Gastrocnemius medialis (tissue), 4 donors: ENCODE measurements at regions not wholly inside any gene's neighbourhood (a gene's known extent, or its start where the extent isn't known, plus 50 kb on each side); places are given as distances from the start of the nearest gene placed in this dataset.

Experiments
- CTCF ChIP-seq, 5 experiments: fragments of 450-650 bp in 3 of 5; fragments of 200-600 bp in 2 of 5; sonication (generic) in 2 of 5; IDR thresholded peaks in 4 of 5; conservative IDR thresholded peaks in 1 of 5; 1 replicate in 4 of 5; 2 replicates in 1 of 5; pipeline ENCODE4 v1.5.1; 2016 to 2019; ENCODE audit warnings: antibody characterized with exemption in 5 of 5, mild to moderate bottlenecking in 3 of 5, moderate library complexity in 3 of 5
- POLR2A ChIP-seq, 2 donors: fragments of 450-650 bp; IDR thresholded peaks; one replicate each; pipeline ENCODE4 v1.6.1; 2017; ENCODE audit warnings: antibody characterized with exemption in 2 of 2, mild to moderate bottlenecking in 2 of 2, moderate library complexity in 2 of 2

DNA sequence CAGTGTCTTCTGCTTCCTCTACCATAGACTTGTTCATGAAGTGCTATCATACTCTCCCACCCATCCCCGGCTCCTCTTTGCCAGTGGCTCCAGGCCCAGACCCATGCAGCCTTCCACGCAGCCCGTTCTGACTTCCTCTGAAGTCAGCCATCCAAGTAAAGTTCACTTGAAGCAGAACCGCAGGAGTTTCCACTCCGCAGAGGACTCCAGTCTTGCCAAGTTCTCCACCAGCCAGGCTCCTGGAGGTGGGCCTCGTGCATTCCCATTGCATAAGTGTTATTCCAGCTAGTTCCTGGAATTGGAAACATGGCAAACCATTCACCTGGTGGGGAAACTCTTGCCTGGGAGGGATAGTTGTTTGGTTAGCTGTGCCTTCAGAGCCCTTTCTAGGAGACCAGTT, 185.1 kb downstream of the PLPP3 start:
- no peak for TF ChIP-seq CTCF (IDR thresholded peaks at IDR 0.05 in 4 of 5, conservative IDR thresholded peaks at IDR 0.05 in 1 of 5)
- no peak for TF ChIP-seq POLR2A (IDR thresholded peaks at IDR 0.05)
